ENCODE measurements at regions not wholly inside any gene's neighbourhood (a gene's known extent, or its start where the extent isn't known, plus 50 kb on each side); places are given as distances from the start of the nearest gene placed in this dataset.

GRCh38 chr4:155026715-155027114 is 181.7 kb upstream of the NPY2R start:
- TF ChIP-seq EZH2 (IDR thresholded peaks at IDR 0.05; ENCODE audit: insufficient read depth, poor library complexity, severe bottlenecking): no peak
- no peak for TF ChIP-seq EZH2phosphoT487 (IDR thresholded peaks at IDR 0.05; ENCODE audit: insufficient read depth, low read depth)
